ENCODE measurements at regions not wholly inside any gene's neighbourhood (a gene's known extent, or its start where the extent isn't known, plus 50 kb on each side); places are given as distances from the start of the nearest gene placed in this dataset.
A peak's percentile ranks its signal among the peaks of the same experiment; 100 is the strongest.

- DNase-seq (ENCODE audit: low read depth), result no peak
Measured at GRCh38 chr6:114543696-114544095, 200.9 kb upstream of the HS3ST5 start.

GRCh38 chr6:114541794-114542193, 199.0 kb upstream of the HS3ST5 start:
- DNase-seq (ENCODE audit: low read depth), result no peak

DNA sequence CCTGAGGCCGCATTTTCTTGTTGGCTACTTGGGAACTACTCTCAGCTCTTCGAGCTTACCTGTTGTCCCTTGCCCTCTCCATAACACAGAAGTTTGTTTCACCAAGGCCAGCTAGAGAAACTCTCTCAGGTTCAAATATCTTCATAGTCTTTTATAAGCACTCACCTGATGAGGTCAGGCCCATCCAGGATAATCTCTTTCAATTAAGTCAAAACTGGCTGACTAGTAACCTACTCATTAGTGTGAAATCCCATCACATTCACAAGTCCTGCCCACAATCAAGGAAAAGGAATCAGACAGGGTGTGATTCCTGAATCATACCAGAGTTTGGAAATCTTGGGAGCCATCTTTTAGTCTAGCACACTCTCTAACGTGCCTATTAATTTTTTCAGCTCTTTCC, 195.2 kb upstream of the HS3ST5 start:
- no peak for DNase-seq (ENCODE audit: low read depth)

- no peak for DNase-seq (ENCODE audit: low read depth)
Measured at GRCh38 chr6:114534813-114535212, 192.0 kb upstream of the HS3ST5 start.

DNA sequence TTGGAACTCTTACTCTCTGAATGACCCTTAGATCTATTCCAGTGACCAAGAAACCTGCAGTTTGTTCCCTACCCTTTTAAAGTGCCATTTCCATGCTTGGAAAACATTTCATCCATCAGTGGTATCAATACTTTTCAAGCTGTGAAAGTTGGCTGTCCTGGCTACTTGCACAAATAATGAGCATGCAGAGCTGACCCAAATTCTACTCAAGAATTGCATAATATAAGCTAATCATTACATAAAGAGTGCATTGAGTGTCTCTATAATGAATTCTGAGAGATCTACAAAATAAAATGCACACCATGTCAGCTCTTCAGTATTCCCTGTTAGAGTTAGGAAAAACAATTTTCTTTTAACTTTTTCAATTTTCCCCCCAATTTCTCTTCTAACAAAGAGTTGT, 181.3 kb upstream of the HS3ST5 start:
- DNase-seq (ENCODE audit: low read depth), result no peak

DNA sequence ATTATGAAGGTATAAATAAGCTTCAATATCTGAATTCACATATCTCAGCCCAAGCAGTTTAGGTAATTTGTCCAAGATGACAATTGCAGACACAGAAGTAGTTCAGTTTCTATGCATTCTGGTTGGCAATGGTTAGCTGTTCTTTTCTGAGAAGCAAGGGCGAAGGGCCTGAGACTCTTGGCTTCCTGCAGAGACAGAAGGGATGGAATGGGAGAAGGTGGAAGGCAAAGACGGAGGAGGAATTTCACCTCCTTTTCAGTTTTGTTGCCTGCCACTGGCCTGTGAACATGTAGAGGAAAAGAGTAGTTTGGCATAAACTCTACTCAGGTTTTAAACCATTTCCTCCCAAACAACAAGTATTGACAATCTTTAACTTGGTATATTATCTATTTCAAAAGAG, 180.7 kb upstream of the HS3ST5 start:
- no peak for DNase-seq (ENCODE audit: low read depth)

GRCh38 chr6:114521926-114522325, 179.1 kb upstream of the HS3ST5 start:
- DNase-seq (ENCODE audit: low read depth), result no peak

DNA sequence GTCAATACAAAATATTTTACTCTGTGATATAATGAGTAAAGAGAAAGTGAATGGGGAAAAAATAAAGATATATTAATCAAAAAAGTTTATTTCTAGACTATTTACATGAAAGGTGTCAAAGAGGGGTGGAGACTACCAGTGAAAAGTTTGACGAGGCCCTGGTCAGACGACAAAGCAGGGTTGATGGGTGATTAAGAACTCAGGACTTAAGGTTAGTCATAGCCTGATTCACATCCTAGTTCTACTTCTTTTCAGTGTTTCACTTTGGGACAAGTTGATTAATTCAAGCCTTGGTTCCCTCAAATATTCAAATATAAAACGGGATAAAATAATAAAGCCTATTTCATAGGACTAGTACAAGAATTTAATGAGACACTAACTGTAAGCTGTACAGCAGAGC, 178.2 kb upstream of the HS3ST5 start:
- DNase-seq (ENCODE audit: low read depth), result peak; percentile 4

DNA sequence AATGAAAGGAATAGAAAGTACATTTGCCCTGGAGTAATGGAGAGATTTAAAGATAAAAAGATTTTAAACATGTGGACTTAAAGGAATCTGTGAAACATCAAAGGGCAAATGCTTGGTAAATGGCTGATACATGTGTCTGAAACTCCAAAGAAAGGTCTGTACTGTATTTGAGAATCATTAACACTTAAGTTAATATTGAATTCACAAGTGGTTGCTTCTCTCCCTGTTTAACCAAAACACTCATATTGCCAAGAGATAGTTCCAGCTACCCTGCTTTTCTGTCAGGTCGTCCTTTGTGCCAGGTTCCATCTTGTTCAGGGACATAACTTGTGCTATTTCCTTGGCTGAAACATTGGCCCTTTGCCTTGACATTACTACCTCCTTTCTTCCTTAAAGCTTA, 171.3 kb upstream of the HS3ST5 start:
- no peak for DNase-seq (ENCODE audit: low read depth)

DNA sequence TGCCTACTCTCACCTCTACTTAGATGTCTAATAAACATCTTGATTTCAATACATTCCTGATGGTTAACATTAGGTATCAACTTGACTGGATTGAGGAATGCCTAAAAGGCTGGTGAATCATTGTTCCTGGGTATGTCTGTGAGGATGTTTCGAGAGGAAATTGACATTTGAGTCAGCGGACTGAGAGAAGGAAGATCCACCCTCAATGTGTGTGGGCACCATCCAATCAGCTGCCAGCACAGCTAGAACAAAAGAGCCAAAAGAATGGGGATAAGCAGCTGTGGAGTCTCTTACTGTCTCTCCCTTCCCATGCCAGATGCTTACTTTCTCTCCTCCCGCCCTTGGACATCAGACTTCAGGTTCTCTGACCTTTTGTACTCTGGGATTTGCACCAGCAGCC, 128.6 kb upstream of the HS3ST5 start:
- DNase-seq (ENCODE audit: low read depth), result no peak

- peak; percentile 13 for DNase-seq (ENCODE audit: low read depth)
Measured at GRCh38 chr6:114467931-114468330, 125.1 kb upstream of the HS3ST5 start.

- no peak for DNase-seq (ENCODE audit: low read depth)
Measured at GRCh38 chr6:114465511-114465910, 122.7 kb upstream of the HS3ST5 start.

GRCh38 chr6:114453737-114454276, 111.0 kb upstream of the HS3ST5 start:
- DNase-seq (ENCODE audit: low read depth), result no peak

GRCh38 chr6:114452785-114453401, 110.1 kb upstream of the HS3ST5 start:
- DNase-seq (ENCODE audit: low read depth), result no peak

DNA sequence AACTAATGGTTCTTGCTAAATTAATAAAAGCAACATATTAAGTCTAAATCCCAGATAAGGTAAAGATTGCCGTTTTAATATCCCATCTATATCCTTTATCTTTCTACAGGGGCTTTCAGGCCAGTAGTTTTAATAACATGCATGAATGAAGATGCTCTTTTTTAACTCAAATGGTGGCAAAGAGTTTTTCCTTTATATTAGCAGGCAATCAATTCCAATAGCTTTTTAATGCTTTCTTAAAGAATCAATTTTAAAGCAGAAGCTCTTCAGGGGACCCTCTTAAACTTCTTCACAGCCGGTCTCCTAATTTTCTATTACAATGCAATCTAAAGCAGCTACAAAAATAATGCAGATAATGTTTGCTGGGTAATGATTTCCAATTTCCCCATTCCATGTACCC, 107.8 kb upstream of the HS3ST5 start:
- no peak for DNase-seq (ENCODE audit: low read depth)

DNA sequence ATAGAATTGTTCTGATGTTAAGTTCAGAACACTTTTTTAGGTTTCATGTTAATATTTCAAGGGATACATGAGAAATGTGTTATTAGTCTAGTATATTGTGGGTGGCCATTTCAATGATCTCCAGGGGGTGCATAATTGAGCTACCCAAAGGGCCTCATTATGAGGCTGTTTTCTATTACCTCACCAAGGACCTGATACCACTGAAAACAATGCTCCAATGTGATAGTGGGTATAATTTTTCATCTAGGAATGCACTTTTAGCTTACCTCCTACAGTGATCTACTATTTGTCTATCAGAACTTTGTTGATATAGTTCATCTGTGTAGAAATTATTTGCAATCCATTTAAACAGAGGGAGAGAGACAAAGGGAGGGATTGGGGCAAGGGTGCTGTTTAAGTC, 106.8 kb upstream of the HS3ST5 start:
- DNase-seq (ENCODE audit: low read depth), result no peak

DNA sequence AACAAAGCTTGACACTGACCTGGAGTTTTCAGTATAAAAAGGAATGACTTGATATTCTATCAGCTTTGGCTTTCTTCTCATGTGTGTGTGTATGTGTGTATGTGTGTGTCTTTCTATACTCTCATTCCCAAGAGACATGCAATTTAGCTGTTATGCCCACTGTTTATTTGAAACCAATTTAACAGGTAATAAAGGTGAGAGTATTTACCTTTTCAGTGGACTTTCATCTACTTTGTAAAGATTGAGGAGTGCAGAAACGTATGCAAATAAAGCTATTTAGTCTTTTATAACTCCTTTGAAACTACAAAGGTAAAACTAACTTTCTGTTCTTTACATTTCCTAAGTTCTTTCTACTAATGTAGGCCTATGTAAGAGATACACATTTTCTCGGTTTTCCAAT, 103.5 kb upstream of the HS3ST5 start:
- no peak for DNase-seq (ENCODE audit: low read depth)

GRCh38 chr6:114445846-114446245, 103.0 kb upstream of the HS3ST5 start:
- no peak for DNase-seq (ENCODE audit: low read depth)

GRCh38 chr6:114439411-114439810, 96.6 kb upstream of the HS3ST5 start:
- DNase-seq (ENCODE audit: low read depth), result no peak

DNA sequence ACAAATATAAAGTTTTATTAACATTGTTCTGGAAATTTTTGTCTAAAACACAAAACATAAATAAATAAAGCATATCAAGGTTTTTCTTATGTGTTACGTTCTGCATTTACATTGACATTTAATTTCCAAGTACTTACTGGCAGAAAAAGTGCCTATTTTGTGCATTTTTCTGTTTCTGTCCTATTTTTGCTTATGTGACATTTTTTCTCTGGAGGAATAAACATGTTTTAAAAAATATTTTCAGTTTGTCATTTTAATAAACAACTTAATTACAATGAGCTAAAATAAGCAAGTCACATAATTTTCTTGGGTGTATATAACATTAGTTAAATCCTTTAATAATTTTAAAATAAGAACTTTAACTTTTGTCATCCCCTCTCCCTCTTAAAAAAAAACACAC, 94.4 kb upstream of the HS3ST5 start:
- no peak for DNase-seq (ENCODE audit: low read depth)

DNA sequence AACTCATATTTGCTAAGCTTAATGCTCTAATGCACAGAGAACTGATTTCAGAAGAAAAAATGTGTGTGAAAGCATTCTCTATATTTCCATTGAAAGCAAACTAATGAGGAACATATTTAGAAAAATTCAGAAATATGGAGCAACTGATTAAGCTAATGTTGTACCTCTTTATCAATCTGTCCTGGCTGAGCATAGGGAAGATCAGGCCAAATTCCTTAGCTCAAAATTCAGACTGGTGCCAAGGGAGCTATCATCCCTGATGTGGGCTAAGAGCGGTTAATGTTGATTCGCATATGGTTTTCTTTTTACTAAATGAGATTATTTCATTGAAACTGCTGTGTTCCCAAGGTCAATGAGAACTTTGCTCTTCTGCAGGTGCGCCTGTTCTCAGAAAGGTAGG, 93.9 kb upstream of the HS3ST5 start:
- DNase-seq (ENCODE audit: low read depth), result no peak

DNA sequence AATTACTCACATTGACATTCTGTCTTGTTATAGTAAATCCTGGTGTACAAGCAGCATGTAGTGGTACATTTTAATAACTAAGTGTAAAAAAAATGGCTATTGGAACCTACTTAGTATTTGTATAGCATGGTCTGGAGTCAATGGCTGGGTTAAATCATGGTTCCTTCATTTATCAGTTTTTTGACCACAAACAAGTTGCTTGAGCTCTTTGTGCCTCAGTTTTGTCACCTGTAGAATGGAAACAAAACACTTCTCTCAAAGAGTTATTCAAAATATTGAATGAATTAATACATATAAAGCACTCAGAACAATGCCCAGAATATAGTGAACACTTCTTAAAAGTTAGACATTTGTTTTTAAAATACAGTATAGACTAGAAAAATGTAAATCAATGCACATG, 93.2 kb upstream of the HS3ST5 start:
- no peak for DNase-seq (ENCODE audit: low read depth)

DNA sequence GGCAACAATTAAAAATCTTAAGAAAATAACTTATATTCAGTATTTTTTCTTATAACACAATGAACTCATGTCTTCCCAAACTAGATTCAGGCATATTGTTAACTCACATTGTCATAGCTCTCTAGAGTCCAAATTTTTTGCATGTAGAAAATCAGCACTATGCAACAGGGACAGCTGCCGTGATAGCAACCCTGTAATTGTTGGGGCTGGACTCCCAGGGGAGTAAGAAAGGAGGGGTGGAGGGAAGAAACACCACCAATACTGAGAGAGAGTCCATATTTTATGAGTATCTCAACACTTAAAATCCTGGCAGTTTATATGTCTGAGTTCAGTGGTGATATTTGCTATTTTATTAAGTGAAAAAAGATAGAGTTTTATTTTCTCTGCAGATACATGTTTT, 89.6 kb upstream of the HS3ST5 start:
- no peak for DNase-seq (ENCODE audit: low read depth)

DNA sequence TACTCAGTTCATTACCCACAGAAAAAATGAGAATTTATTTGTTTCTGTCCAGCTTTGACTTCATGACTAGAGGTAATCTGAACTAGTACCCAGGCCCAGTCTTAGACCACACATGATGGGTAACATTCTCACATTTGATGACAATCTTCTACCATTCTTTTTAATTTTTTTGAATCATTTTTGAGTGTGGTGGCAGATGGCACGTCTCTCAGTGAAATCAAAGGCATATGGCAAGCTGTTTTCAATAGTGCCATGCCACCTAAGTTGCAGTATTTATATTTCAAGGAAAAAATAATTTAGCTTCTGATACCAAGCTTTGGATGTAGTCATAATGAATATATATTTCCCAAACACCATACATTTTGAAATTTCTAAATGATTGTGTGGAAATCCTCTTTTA, 88.8 kb upstream of the HS3ST5 start:
- no peak for DNase-seq (ENCODE audit: low read depth)
